CD1c-positive myeloid dendritic cell (primary cell): ENCODE measurements at regions not wholly inside any gene's neighbourhood (a gene's known extent, or its start where the extent isn't known, plus 50 kb on each side); places are given as distances from the start of the nearest gene placed in this dataset.

Source experiments
- DNase-seq: peaks from one replicate; pipeline ENCODE4 v3.0.0-alpha.2; 2016; ENCODE audit errors: extremely low spot score

DNA sequence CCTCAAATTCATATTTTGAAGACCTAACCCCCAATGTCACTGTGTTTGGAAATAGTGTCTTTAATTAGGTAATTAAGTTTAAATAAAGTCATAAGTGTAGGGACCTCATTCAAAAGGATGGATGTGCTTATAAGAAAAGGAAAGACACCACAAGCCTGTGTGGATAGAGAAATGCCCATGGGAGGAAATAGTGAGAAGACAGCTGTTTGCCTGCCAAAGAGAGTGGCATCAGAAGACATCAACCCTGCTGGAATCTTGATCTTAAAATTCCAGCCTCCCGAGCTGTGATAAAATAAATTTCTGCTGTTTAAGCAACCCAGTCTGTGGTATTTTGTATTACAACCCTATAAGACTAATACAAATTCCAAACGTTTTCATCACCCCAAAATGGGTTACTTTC is 1867.9 kb upstream of the NUDT12 start:
- no peak for DNase-seq

- no peak for DNase-seq
Measured at GRCh38 chr5:105428451-105429380, 1866.1 kb upstream of the NUDT12 start.

DNA sequence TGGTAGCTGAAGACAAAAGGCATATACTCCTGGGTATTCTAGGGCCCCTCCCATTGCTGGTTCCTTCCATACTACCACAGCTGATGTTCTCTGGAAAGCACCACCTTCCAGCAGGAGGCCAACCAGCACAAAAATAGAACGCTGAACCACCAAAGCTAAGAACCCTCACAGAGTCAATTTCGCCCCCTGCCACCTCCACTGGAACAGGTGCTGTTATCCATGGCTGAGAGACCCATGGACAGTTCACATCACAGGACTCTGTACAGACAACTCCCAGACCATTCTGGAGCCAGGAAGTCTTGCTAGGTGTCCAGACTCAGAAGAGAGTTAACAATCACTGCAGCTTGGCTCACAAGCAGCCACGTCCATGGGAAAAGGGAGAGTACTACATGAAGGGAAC is 1851.5 kb upstream of the NUDT12 start:
- DNase-seq, result no peak

DNA sequence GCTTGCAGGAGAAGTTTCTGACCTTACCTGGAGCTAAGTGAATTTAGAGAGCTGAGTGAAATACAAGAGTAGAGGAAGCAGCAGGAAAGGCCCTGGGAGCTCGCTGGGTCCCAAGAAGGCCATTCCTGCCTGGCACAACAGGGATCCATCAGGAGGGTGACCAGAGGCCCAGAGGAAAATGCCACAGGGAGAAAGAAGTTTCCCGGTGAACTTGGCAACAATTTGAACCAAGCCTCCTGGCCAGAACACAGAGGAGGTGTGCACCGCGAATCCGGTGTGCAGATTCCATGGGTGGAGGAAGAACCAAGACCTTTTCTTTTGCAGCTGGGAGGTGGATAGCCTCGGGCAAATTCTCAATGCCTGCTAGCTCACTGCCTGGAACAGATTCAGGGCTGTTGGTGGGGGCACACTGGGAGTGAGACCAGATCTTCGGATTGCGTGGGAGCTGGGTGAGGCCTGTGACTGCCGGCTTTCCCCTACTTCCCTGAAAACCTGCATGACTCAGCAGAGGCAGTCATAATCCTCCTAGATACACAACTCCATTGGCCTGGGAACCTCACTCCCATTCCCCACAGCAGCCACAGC is 1850.9 kb upstream of the NUDT12 start:
- DNase-seq, result no peak

DNA sequence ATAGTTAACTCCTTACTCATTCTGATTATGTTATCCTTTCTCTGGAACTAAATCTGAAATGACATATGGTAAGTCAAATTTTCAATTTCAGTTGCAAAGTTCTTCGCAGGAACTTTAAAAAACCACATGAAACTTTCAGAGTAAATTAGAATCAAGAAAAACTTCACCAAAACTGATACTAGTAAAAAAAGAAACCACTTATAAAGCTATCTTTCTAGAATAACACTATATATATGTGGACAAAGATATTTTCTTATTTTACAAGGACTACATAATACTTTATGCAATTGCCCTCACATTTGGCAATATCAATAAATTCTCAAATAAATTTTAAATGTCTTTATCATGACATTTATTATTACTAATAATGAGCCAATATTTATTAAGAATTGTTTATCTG is 1847.1 kb upstream of the NUDT12 start:
- DNase-seq, result no peak

GRCh38 chr5:105407200-105407599 is 1844.6 kb upstream of the NUDT12 start:
- no peak for DNase-seq

GRCh38 chr5:105397749-105398148 is 1835.2 kb upstream of the NUDT12 start:
- no peak for DNase-seq

DNA sequence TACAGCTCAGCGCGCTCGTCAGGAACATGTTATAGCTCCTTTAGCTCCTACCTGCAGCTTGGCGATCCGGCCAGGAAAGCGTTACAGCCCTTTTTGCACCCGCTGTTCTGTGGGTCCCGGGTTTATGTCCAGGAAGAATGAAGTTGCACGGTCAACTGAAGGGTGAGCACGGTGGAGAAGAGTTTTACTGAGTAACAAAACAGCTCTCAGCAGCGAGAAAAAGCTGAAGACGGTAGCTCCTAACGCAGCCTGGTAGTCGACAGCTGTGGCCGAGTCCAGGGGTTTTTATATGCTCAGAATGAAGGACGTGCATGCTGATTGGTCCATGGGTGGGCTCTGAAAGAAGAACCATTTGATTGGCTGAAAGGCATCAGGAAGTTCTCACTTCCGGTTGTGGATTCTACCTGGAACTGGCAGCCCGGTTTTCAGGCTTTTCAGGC is 1830.1 kb upstream of the NUDT12 start:
- no peak for DNase-seq

DNA sequence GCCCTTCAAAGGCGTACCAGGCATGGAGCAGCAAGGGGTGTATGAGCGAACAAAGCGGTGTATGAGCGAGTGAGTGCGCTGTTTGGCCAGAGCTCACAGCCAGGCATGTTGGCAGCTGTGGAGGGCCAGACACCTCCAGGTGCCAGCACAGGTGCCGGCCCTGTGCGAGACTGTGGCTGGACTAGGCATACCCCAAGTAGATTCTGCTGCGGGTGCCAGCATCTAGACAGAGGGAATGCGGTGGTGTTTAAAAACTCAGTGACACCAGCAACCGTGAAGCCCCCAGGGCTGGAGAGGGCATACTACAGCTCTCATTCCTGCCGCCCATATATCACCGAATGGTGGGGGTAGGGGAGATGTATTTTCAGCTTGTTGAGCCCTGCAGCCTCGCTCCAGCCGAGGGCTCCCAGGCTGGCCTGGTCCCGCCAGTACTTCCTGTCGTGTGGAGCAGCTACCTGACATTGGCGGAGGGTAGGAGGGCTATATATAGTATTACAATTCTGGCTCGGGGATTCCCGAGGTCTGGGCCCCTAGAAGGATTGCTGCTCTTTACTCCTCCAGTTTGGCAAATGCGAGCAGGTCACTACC is 1829.6 kb upstream of the NUDT12 start:
- DNase-seq, result no peak

DNA sequence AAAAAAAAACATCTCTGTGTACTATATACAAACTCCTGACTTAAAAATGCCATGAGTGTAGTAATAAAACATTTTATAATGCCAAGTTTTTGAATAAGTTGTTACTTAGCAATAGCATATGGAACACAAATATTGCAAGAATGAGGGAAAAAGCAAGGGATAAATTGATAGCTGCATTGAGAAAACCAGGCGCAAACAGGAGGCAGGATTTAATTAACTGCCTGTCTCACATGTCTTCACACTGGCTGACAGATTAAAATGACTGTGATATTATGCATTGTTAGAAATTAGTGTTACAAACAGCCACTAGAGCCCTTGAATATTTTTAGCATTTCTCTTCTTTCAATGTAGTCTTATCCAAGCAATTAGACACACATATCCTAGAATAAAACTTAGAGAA is 1817.5 kb upstream of the NUDT12 start:
- DNase-seq, result no peak

- no peak for DNase-seq
Measured at GRCh38 chr5:105371169-105371568, 1808.6 kb upstream of the NUDT12 start.

DNA sequence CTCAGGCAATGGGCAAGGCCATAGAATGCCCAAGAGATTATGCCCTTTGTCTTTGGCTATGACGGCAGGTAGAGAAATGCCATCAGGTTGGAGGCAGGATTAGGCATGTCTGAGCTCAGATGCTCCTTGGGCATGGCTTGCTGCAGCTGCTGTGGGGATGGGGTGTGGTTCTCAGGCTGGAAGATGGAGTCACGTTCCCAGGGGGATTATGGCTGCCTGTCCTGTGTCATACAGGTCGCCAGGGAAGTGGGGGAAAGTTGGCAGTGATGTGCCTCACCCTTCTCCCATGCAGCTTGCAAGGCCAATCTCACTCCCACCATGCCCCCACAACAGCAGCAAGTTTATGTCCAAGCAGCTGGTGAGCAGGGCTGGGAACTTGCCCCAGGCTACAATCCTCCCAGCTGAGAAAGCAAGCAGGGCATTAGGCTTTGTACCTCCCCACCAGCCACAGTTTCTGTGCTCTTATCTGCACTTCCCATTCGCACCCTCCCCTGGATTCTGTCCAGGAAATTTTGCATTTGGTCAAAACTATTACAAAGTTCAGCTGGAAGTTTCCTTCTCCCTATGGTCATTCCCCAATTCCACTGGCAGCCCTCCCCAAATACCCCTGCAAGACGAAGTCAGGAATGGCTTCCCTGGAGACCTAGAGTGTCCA is 1788.0 kb upstream of the NUDT12 start:
- no peak for DNase-seq

DNA sequence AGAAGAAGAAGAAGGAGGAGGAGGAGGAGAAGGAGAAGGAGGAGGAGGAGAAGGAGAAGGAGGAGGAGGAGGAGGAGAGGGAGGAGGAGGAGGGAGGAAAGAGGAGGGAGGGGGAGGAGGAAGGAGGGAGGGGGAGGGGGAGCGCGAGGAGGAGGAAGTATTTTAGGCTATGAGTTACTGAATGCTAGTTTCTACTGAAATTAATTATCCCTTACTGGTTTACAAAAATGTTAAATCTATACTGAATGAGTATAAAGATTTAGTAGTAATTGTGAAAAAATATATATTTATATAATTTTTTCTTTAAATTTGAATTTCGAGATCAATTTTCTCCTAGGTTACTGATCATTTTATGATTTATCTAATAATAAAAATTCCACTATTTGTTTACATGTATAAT is 1769.0 kb upstream of the NUDT12 start:
- no peak for DNase-seq

DNA sequence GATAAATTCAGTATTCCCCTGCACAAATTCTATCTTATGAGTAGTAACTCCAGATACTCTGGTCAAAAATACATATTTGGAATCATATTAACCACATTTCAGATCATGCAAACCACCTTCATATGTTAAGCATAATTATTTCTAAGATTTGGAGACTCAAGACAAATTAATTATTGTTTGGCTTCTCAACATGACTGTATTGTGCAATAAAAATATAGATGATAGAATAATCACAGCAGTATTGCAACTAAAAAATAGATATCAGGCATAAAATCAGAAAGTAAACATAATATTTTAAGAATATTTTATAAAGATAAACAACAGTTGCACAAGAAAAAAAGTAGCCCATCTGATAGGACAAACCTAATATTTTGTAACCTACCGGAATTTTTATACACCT is 1767.6 kb upstream of the NUDT12 start:
- no peak for DNase-seq

DNA sequence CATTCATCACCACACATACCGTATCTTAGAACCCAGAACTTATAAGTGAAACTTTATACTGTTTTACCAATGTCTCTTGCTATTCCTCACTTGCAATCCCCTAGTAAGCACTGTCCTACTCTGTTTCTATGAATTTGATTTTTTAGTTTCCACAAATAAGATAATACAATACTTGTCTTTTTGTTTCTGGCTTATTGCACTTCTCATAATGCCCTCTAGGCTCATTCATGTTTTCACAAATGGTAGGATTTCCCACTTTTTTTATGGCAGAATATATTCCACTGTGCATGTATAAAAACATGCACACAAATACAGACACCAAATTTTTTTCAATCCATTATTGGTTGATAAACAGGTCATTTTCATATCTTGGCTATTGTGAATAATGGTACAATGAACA is 1742.3 kb upstream of the NUDT12 start:
- no peak for DNase-seq

DNA sequence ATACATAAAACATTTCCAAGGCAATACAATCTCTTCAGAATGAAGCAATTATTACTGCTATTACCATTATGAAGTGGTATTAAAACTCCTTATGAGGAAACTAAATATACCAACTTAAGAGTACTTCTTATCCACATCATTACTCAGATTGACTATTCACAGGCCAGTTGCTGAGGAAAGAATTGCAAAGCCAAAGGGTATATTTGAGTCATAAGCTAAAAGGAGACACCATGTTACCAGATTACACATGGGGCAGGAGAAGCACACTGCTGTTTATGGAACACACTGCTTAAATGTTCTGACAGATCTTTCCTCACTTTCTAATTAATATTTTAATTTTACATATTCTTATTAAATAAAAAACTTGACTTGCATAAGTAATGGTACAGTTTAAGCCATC is 1726.4 kb upstream of the NUDT12 start:
- DNase-seq, result no peak

DNA sequence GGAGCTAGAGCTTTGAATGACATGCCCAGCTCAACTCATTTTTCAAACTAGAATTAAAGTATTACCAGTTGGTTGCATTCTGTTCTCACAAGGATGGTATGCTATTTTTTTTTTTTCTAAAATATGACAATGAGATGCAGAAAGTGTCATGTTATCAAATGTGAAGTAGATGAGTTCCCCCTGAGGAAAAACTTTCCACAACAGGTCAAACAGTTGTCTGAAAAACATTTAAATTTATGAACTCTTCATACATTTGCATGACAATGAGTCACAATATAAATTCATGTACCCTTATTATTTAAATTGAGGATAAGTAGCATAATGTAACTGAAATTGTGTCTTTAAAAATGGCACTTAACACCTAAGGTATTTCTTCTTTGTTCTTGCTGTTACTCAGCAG is 1720.5 kb upstream of the NUDT12 start:
- DNase-seq, result no peak

GRCh38 chr5:105274079-105274478 is 1711.5 kb upstream of the NUDT12 start:
- DNase-seq, result no peak

GRCh38 chr5:105263515-105263914 is 1700.9 kb upstream of the NUDT12 start:
- DNase-seq, result no peak

- DNase-seq, result no peak
Measured at GRCh38 chr5:105259581-105260217, 1697.1 kb upstream of the NUDT12 start.

DNA sequence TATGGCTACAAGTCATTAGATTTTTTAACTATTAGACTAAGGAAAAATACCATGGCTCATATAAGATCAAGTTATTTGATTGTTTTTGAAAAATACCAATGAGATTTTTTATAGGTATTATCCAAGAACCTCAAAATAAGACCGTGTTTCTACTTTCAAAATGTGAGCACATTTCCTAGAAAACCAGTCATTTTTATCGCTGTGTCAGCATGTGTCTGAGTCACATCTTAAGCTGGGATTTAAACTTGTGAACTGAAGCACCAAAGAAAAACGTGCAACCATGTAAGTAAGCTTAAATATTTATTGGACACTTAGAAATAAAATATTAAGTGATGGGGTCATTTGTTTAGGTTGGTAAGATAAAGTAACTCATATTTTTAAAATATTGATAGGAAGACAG is 1676.0 kb upstream of the NUDT12 start:
- DNase-seq, result no peak
